Hematopoietic multipotent progenitor cell treated with erythropoietin and hydrocortisone succinate and interleukin-3 and kit ligand, for 15 days (in vitro differentiated cells): ENCODE measurements at regions not wholly inside any gene's neighbourhood (a gene's known extent, or its start where the extent isn't known, plus 50 kb on each side); places are given as distances from the start of the nearest gene placed in this dataset.
"Not testable (repeated sequence)": the region's sequence is repeated elsewhere in the genome, so short reads cannot be mapped to it uniquely, and the experiment has no call there.

Experiments
- DNase-seq: peaks from one replicate; pipeline ENCODE4 v3.0.0-alpha.2; 2015; ENCODE audit warnings: low spot score

- DNase-seq: not testable (repeated sequence)
These were observed 240.3 kb downstream of the RTP5 start for GRCh38 chr2:242109819-242110218.

- DNase-seq: not testable (repeated sequence)
These were observed 242.4 kb downstream of the RTP5 start for GRCh38 chr2:242111954-242112353.

GRCh38 chr2:242113492-242113891 is 244.0 kb downstream of the RTP5 start:
- not testable (repeated sequence) for DNase-seq

- not testable (repeated sequence) for DNase-seq
These were observed 247.1 kb downstream of the RTP5 start for GRCh38 chr2:242116676-242117075.

DNA sequence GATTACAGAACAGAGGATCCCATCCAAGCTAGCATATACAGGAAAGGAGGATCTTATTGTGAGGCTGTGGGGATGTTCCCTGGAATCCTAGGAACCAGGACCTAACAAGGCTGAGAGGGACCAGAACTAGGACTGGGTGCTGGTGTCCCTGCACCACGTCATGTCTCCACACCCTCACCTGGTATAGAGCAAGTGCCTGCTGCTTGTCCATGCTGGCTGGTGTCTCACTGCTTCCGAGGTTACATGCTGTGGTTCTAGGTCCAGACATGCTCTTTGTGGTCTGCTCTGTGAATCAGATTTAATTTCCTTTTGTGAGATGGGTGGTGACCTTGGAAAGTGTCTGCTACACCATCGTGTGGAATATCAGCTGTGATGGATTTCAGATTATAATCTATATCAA is 247.8 kb downstream of the RTP5 start:
- DNase-seq: not testable (repeated sequence)

DNA sequence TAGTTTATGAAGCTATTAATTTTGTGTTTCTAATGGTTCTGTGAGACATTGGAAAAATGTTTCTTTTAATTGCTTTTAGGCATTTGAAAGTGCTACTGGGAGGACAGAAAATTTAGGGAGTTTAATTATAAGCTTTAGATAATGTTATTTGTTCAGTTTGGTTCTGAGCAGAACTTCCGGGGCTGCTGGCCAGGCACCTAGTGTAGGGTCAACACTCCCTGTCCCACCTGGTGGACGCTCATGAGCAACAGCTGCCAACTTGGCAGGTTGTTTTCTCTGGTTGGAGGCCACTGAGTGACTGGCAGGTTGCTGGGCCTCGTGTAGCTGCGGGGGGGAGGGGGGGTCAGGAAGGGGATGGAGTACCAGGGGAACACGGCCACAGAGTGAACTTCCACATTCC is 250.2 kb downstream of the RTP5 start:
- not testable (repeated sequence) for DNase-seq

DNA sequence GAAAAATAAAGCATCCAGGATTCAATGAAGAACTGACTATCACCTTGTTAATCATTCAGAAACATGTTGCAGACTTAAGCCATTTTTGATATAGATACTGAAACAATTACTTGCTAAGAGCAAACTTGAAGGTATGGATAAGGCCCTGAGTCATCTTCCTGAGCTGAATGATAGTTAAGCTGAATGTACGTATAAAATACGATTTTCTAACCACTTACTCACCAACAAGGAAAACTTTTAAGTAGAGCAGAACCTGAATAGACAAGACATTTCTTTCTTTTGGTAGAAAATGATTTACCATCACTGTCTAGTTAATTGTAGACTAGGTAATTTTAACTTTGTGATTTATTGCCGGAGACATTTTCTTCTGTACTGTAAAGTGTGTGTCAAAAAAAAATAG is 261.2 kb downstream of the RTP5 start:
- not testable (repeated sequence) for DNase-seq

DNA sequence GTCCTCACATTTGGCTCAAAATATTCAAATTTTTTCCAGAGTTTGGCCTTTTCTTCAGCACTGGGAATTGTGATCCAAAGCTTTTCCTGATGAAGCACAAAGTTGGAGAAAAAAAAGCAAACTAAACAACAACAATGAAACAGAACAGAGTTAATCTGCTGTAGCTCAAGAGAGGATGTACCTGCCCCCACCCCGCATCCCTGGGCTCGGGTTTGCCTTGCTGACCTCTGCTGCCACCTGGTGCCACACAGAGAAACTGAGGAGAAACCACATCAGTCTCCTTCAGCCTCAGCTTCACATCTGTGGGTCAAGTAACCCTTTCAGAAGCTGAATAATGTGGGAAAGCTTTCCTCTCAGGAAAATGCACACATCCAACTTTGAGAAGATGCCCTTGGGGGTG is 290.4 kb downstream of the RTP5 start:
- not testable (repeated sequence) for DNase-seq

- DNase-seq: not testable (repeated sequence)
These were observed 295.6 kb downstream of the RTP5 start for GRCh38 chr2:242165115-242165514.

GRCh38 chr2:242171290-242171689 is 301.8 kb downstream of the RTP5 start:
- DNase-seq: not testable (repeated sequence)
